GM21529 (cell line): ENCODE measurements at regions not wholly inside any gene's neighbourhood (a gene's known extent, or its start where the extent isn't known, plus 50 kb on each side); places are given as distances from the start of the nearest gene placed in this dataset.

Experiments
- ATAC-seq: cut with Tn5 transposase; IDR thresholded peaks from one replicate; pipeline ENCODE4 v1.9.1; 2021; ENCODE audit not compliant: unreplicated experiment

- no peak for ATAC-seq
Observed at GRCh38 chr12:124448241-124448954, 119.0 kb downstream of the NCOR2 start.

GRCh38 chr12:124446364-124446763, 121.0 kb downstream of the NCOR2 start:
- no peak for ATAC-seq

GRCh38 chr12:124445826-124446225, 121.6 kb downstream of the NCOR2 start:
- ATAC-seq, result no peak

GRCh38 chr12:124445121-124445718, 122.2 kb downstream of the NCOR2 start:
- ATAC-seq, result no peak

GRCh38 chr12:124443931-124444712, 123.3 kb downstream of the NCOR2 start:
- ATAC-seq, result no peak

- ATAC-seq, result no peak
Observed at GRCh38 chr12:124442772-124443445, 124.5 kb downstream of the NCOR2 start.

GRCh38 chr12:124442281-124442680, 125.1 kb downstream of the NCOR2 start:
- no peak for ATAC-seq

GRCh38 chr12:124441443-124442194, 125.8 kb downstream of the NCOR2 start:
- ATAC-seq, result no peak

- ATAC-seq, result no peak
Observed at GRCh38 chr12:124440841-124441381, 126.5 kb downstream of the NCOR2 start.

GRCh38 chr12:124440031-124440626, 127.3 kb downstream of the NCOR2 start:
- no peak for ATAC-seq

GRCh38 chr12:124438437-124439056, 128.9 kb downstream of the NCOR2 start:
- no peak for ATAC-seq

- ATAC-seq, result no peak
Observed at GRCh38 chr12:124437617-124438436, 129.6 kb downstream of the NCOR2 start.

GRCh38 chr12:124437121-124437520, 130.3 kb downstream of the NCOR2 start:
- no peak for ATAC-seq

GRCh38 chr12:124436366-124436765, 131.0 kb downstream of the NCOR2 start:
- ATAC-seq, result no peak

- no peak for ATAC-seq
Observed at GRCh38 chr12:124435806-124436345, 131.5 kb downstream of the NCOR2 start.

GRCh38 chr12:124434951-124435805, 132.2 kb downstream of the NCOR2 start:
- ATAC-seq, result no peak

GRCh38 chr12:124434354-124434753, 133.1 kb downstream of the NCOR2 start:
- no peak for ATAC-seq

GRCh38 chr12:124433879-124434278, 133.5 kb downstream of the NCOR2 start:
- no peak for ATAC-seq
